ENCODE measurements at regions not wholly inside any gene's neighbourhood (a gene's known extent, or its start where the extent isn't known, plus 50 kb on each side); places are given as distances from the start of the nearest gene placed in this dataset.
"Not testable (repeated sequence)": the region's sequence is repeated elsewhere in the genome, so short reads cannot be mapped to it uniquely, and the experiment has no call there.

DNA sequence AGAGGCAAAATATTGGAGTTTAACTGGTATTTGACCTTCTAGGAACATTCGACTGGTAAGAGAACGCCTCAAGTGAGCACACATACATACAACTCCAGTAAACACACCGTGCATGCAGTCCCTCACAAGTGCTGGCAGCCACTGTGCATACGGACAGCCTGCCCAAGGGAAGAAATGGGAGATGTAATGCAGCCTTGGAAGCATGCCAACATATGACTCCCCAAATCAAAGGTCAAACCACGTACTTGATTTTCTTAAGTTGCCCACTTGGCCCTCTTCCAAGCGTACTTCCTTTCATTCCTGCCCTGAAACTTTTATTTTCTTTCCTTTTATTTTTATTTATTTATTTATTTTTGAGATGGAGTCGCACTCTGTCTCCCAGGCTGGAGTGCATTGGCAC lies 206.6 kb downstream of the SPRY1 start:
- no peak for DNase-seq

DNA sequence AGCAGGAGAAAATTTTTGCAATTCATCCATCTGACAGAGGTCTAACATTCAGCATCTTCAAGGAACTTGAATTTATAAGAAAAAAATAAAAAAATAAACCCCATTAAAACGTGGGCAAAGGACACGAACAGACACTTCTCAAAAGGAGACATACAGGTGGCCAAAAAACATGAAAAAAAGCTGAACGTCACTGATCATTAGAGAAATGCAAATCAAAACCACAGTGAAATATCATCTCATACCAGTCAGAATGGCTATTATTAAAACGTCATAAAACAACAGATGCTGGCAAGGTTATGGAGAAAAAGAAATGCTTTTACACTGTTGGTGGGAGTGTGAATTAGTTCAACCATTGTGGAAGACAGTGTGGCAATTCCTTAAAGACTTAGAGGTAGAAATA lies 209.2 kb downstream of the SPRY1 start:
- DNase-seq = not testable (repeated sequence)

DNA sequence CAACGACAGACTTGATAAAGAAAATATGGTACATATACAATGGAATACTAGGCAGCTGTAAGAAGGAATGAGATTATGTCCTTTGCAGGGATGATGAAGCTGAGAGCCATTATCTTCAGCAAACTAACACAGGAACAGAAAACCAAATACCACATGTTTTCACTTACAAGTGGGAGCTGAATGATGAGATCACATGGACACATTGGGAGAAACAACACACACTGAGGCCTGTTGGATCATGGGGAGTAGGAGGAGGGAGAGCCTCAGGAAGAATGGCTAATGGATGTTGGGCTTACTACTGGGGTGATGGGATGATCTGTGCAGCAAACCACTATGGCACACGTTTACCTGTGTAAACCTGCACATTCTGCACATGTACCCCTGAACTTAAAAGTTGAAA lies 209.7 kb downstream of the SPRY1 start:
- DNase-seq = no peak

DNA sequence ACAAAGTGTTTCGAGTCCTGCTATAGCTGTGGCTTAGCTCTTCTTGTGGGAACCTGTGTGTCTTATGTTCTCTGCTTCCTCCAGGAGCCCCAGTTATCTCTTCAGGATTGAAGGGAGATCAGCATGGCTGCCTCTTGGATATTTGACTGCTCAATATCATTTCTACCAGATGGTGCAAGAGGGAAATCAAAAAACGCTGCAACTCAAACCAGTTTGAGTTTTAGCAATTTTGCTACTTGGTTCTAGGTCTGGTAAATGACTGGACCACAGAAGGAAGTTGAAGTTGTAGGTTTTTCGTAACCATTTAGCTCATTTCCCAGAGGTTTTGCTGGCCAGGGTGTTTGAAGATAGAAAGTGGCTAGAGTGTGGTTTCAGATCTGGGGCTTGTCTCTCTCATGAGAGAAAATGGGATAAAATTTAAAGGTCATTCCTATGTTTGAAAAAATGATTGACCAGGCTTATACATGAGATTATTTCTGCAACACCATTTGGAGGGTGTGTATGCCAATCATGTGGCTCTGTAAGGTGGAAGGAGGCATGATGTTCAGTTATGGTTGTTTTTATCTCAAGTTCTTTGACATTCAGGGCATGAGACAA lies 210.4 kb downstream of the SPRY1 start:
- no peak for DNase-seq

DNA sequence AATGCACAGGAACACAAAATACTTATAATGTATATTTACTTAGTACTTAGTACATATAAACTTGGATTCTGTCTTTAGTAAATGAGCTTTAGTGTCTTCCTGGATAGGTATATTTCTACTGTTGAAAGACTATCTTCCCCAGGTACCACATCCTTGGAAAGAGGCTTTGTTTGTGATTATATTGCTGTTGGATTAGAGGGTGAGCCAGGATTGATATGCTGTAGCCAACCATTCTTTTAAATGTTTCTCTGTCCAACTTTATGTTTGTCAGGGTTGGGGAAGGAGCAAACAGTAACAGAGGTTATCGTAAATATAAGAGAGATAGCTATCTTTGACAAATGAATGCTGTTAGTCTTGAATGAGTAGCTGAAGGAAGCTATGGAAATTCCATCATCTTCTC lies 213.2 kb downstream of the SPRY1 start:
- DNase-seq = no peak

DNA sequence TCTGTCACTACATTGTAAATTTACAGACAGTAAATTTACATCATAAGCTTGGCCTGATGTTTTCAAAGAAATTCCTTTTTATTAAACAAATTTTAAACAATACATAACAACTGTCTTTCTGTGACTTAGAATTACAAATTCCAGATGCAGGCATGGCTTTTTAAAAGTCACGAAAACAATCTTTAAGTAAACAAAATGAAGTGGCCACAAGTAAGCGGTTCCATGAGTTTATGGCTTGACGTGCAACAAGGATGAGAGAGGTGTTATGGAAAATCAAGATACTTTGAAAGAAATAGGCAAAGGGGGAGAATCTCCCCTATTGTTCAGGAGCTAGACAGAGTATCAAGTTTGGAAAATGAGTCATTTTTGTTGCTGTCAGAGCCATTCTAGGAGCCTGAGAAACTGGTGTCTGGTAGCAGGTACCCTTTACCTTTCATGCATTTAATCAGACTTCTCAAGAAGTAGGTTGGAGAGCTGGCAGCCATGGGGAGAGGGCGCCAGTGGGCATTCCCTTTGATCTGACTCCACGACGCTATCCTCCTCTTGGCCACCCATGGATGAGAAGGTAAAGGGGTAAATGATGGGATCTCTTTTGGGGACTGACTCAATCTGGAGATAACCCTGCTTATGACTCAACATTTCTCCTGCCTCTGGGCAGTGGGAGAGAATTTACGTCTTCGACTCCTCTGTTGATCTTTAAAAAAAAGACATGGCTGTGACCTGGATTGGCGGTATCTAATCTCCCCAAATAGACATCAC lies 217.2 kb downstream of the SPRY1 start:
- no peak for DNase-seq

DNA sequence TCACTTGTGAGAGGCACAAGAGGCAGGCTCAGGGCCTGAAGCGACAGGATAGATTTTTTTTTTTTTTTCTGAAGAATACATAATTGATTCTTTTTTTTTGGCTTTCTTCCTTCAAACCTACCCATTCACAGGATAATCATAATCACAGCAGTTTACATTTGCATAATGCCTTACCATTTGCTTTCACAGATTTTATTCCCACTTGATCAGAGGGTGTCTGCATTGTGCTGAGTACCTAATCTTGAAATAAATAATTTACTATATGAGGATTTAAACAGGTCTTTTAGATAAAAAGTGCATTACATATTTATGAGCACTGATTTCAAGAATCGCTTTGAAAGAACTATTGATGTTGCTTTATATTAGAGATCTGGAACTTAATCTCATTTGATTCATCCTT lies 219.3 kb downstream of the SPRY1 start:
- DNase-seq = no peak

DNA sequence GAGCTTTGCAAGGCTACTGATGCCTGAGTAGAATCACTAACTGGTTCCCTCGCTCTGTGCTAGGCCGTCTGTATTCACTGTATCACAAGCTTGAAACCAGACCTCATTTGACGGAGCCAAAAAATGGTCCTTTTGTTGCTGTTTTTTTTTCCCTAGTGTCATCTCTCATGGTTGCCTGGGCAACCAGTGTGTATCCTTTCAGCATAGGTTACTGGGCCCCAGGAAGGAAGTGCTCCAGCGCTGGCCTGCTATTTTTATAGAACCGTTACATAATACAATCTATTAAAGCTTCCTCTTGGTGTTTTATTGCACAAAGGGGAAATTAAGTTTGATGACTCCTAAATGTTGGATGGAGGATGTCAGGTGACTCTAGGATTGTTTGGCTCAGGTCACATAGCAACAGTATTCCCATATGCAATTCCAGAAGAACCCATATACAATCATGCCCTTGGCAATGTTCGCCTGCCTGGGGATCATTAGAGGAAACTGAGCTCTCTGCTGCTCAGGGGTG lies 220.4 kb downstream of the SPRY1 start:
- DNase-seq = no peak

DNA sequence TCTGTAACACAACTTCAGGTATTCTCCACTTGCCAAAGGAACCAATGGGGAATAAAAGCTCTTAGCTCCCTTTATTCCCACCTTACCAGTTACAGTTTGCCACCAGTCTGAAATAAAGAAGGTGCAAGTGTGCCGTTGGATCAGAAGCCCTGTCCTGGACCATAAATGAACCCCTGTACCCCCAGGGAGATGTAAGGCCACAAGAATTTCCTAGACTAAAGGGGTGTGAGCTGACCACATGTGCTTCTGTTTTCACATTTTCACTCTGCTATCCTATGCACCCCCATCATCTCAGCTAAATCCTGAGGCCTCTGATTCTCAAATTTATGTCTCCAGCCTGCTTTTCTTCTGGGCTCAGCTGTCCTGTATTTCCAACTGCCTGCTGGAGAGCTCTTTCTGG lies 221.2 kb downstream of the SPRY1 start:
- no peak for DNase-seq

DNA sequence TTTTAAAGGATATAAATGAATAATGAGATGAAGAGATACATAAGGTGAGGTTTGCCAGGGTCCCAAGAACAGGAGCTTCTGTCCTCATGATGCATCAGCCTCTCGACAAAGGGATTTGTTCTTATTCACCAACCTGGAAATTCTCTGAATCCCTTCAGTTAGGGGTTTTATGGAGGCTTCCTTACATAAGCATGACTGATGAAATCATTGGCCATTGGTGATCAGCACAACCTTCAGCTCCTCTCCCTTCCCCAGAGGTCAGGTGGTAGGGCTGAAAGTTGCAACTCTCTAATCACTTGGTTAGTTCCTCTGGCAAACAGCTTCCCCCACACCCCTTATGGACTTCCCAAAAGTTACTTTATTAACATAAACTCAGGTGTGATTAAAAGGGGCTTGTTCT lies 222.0 kb downstream of the SPRY1 start:
- no peak for DNase-seq

DNA sequence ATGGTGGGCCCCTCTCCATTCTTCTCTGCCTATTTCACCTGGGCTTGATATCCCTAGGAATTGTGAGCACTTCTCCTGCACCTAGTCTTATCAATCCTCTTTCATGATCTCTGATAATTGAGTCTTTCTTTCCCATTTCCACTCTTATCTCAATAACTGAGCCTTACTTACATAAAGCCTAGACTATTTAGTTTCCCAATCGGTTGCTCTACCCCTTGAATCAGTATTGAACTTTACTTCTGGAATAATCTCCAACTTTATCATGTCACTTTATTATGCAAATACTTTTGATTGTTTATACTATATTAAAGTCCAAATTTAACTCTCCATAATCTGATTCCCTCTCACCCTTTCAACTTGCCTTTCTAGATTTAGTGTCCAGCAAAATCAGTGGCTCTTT lies 222.7 kb downstream of the SPRY1 start:
- DNase-seq = no peak

DNA sequence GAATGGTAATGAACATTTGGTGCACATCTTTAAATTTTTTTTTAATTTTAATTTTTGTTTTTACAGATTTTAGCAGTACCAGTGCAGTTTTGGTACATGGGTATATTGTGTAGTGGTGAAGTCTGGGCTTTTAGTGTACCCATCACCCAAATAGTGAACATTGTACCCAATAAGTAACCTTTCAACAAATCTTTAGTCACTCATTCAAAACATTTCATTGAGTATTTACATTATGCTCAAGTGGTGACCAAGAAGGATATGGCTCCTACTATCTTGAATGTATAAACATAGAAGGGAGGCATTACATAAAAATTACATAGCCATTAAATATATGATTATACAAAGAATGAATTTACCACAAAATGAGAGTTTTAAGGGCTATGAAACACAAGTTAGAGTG lies 223.3 kb downstream of the SPRY1 start:
- DNase-seq = no peak

DNA sequence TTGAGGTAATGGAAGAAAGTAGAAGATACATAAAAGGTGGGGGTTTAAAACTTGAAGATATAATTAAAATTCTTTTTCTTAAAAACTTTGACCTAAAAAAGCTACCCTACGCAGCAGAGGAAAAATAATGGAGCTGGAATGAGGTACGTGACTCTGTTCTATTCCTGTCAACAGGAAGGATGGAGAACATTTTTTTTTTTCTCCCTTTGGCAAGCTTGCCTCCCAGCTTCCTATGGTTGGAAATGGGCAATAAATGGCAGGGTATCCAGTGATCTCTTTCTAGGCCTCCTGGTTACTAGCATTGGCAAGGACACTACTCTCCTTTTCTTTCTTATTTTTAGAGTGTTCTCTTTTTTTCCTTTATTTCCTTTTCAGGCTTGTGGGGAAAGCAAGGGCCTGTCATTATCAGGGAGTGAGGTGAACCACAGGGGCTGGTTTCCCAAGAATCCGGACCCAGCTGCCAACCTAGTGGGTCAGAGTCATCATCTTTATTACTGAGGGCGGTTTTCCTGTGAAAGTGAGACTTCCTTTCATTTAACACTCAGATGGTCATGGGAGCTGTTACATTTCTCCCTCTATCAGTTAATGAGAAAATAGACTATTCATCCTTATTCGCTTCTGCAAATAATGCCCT lies 224.6 kb downstream of the SPRY1 start:
- no peak for DNase-seq

DNA sequence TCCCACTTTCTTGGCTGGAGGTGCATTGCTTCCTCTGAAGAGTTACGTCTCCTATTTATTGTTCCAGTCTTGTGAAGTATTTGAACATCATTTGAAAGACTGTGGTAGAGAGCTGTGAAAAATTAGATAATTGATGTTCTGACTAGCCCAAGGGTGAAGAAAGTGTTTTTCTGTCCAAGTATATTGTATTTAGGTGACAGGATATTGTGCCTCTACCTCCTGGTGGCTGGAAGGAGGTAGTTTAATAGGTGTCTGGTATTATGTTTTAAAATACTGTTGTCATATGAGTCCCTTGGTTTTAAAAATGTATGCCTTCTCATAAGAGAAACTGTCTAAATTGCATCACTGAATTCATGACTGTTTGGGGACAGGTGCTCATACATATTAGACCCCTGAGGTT lies 226.0 kb downstream of the SPRY1 start:
- no peak for DNase-seq

DNA sequence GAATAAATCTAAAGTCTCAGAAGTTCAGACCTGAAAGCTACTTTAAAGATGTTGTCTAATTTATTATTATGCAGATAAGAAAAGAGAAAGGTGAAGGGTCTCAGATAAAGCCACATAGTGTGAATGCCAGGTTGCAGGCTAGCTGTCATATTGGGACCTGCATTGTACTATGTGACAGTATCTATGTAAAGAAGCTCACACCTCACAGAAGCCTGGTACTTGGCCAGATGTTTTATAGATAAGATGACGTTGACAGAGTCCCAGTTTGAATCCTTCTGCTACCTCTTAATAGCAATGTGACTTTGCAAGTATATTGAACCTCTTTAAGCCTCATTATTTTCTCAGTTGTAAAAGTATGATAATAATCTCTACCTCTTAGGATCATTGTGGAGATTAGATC lies 227.0 kb downstream of the SPRY1 start:
- no peak for DNase-seq

DNA sequence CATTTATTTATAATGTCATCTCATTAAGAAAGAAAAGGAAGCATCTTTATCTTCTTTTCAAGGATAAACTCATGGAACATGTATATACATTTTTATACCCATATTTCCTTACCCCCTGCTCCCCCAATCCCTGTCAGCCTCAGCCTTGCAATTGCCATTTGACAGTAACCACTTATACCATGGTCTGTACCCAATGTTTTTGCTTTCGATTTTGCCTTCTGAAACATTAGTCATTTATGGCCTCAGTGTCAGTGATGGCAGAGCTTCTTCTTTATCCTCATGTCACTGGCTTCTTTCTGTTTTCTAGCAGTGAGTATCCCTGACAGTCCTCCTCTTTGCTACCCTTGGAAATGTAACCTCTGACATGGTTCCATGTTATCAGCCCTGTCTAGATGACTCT lies 228.4 kb downstream of the SPRY1 start:
- DNase-seq = no peak

DNA sequence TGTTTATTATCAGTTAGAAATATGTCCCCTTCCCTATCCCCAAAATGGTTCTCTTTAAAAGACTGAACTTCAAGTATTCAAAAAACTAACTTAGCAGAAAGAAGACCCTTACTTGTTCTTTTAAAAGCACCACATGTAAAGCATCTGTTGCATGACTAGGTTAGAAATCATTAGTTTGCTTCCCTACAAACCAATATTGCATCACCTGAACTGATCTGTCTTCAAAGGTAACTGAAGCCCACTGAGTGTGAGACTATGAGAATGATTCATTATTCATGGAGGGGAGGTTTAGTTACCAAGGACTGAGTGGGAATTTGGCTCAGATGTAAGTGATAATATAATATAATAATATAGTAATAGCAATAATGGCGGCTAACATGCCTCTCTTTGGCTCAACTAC lies 231.7 kb downstream of the SPRY1 start:
- no peak for DNase-seq

DNA sequence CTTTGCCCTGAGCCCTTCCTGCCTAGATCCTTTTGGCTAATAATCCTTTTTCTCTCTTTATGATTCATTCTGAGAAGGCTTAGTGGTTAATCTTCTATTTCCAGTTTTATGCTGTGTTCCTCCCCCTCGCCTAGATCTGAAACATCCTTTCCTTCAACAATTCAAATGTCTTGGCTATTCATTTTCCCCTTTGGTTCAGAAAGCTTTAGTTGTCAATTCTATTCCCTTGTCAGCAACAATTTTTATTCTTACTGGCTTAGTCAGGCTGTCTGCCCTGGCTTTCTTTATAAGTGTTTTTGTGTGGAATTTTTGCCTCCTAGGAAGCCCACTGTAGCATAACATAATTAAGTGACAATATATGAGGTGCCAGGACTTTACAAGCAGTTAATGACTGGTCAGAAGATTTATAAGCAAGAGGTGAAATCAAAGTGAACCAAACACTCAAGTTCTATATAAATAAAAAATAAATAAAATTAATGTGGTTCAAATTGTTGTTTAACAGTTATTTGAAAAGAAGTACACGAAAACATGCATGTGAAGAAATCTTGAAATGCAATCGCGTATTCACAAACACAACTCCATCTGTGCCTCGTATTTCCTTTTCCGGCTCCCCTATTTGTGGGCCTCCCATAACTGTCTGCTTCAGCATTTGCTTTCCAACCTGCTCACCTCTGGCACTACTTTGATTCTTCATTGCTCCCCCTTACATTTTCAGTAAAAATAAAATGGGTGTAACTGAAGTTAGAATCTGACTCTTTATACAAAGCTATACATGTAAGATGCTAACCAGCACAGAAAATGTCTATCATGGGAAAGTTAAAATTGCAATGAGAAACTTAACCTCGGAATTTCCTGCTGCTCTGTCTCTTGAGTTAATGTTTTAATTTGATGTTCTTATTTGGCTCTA lies 235.4 kb downstream of the SPRY1 start:
- no peak for DNase-seq

DNA sequence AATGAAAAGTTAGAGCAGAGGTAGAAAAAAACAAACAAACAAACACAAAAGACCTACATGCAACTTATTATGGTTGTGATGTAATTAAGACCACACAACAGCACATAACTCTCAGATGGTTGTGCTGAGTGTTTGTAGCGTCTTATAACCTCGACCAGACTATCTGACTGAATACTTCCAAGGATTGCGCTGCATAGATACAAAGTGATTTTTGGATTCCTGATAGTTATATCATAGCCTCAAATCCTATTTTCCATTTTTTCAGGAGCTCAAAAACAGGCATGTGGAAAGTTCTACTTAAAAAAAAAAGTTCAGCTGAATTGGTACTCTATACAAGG lies 236.1 kb downstream of the SPRY1 start:
- DNase-seq = no peak

DNA sequence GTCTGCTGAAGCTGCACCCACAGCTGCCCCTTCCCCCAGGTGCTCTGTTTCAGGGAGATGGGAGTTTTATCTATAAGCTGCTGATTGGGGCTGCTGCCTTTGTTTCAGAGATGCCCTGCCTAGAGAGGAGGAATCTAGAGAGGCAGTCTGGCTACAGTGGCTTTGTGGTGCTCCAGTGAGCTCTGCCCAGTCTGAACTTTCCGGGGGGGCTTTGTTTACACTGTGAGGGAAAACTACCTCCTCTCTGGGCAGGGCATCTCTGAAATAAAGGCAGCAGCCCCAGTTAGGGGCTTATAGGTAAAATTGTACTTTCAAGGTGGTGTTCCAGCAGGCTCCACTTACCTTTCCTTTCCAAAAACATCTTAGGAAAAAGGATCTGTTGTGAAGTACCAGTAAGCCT lies 242.2 kb downstream of the SPRY1 start:
- DNase-seq = no peak

DNA sequence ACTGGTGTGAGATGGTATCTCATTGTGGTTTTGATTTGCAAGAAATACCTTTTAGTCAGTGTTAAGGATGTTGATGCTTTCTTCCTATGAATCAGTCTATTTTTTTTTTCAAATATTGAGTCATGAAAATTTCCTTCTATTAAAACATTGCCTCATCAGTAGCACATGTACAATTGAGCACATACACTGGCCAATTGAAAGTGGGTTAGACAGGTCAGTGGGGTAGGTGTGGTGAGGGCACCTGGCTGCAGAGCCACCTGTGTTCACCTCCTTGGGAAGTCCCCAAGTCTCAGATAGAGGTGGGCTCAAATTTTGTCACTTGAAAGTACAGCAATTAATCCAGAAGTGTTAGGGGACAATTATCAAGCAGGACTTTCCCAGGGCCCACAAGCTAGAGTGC lies 243.7 kb downstream of the SPRY1 start:
- DNase-seq = no peak

DNA sequence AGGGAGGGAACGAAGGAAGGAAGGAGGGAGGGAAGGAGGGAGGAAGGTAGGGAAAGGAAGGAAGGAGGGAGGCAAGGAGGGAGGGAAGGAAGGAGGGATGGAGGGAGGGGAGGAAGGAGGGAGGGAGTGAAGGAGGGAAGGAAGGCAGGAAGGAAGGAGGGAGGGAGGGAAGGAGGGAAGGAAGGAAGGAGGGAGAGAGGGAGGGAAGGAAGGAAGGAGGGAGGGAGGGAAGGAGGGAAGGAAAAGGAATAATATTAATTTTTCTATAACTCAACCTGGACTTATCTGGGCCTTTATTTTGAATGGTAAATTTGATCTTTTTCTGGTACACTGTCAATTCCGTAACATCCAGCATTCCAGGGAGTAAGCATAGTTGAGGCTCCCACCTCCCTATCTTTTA lies 244.2 kb downstream of the SPRY1 start:
- no peak for DNase-seq

DNA sequence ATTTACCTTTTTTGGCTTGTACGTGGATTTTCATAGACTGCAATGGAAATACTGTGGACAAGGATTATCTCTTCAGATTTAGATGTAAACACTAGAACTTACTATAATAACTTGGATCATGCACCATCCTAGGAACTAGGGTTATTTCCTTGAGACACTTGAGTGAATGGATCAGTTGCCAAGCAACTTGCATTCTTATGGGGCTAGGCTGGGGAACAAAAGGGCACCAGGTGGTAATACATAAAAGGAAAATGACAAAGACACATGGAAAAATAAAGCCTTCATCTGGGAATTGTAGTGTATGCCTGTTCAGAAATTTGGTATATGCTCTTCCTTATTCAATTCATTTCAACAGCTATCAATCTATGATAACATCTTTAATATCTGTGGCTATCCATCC lies 247.1 kb downstream of the SPRY1 start:
- no peak for DNase-seq

DNA sequence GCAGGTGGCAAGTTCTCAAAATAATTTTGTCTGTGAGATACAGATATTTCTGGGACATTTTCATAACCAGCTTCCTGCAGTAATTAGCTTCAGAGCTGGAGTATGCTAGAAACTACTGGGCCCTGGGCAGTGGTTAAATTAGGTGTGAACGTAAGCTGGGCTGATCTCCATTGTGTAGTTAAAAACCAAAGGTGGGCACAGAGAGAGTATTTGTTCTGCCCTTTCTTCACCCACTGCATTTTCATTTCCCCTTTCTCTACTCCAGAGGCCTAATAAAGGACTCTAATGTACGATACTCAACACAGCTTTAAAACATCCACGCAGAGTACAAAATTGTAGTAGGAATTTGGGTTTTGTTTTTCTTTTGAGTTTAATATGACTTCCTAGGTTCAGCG lies 252.7 kb downstream of the SPRY1 start:
- no peak for DNase-seq

Data from NCI-H510A (cell line).